ENCODE measurements at regions not wholly inside any gene's neighbourhood (a gene's known extent, or its start where the extent isn't known, plus 50 kb on each side); places are given as distances from the start of the nearest gene placed in this dataset.
"Not testable (repeated sequence)": the region's sequence is repeated elsewhere in the genome, so short reads cannot be mapped to it uniquely, and the experiment has no call there.

GRCh38 chr2:160820691-160821090 lies 327.1 kb upstream of the RBMS1 start:
- no peak for DNase-seq

- no peak for DNase-seq
Measured at GRCh38 chr2:160822006-160822405, 328.4 kb upstream of the RBMS1 start.

GRCh38 chr2:160825433-160825832 lies 331.8 kb upstream of the RBMS1 start:
- DNase-seq, result no peak

- no peak for DNase-seq
Measured at GRCh38 chr2:160826496-160826895, 332.9 kb upstream of the RBMS1 start.

GRCh38 chr2:160828076-160828475 lies 332.2 kb upstream of the TANK start:
- no peak for DNase-seq

- not testable (repeated sequence) for DNase-seq
Measured at GRCh38 chr2:160832381-160832780, 327.8 kb upstream of the TANK start.

GRCh38 chr2:160835166-160835565 lies 325.1 kb upstream of the TANK start:
- no peak for DNase-seq

GRCh38 chr2:160836755-160837154 lies 323.5 kb upstream of the TANK start:
- no peak for DNase-seq

GRCh38 chr2:160837416-160837815 lies 322.8 kb upstream of the TANK start:
- DNase-seq, result no peak

- DNase-seq, result no peak
Measured at GRCh38 chr2:160838147-160838546, 322.1 kb upstream of the TANK start.

- no peak for DNase-seq
Measured at GRCh38 chr2:160838691-160839090, 321.5 kb upstream of the TANK start.

- DNase-seq, result no peak
Measured at GRCh38 chr2:160842286-160842685, 317.9 kb upstream of the TANK start.

GRCh38 chr2:160859096-160859495 lies 301.1 kb upstream of the TANK start:
- DNase-seq, result no peak

- DNase-seq, result no peak
Measured at GRCh38 chr2:160862226-160862625, 298.0 kb upstream of the TANK start.

- DNase-seq, result no peak
Measured at GRCh38 chr2:160868891-160869290, 291.3 kb upstream of the TANK start.

GRCh38 chr2:160869411-160869810 lies 290.8 kb upstream of the TANK start:
- no peak for DNase-seq

- DNase-seq, result no peak
Measured at GRCh38 chr2:160870729-160871465, 289.3 kb upstream of the TANK start.

- DNase-seq, result no peak
Measured at GRCh38 chr2:160871953-160872352, 288.3 kb upstream of the TANK start.

GRCh38 chr2:160876029-160876428 lies 284.2 kb upstream of the TANK start:
- DNase-seq, result no peak

GRCh38 chr2:160876765-160877164 lies 283.5 kb upstream of the TANK start:
- DNase-seq, result no peak

- no peak for DNase-seq
Measured at GRCh38 chr2:160878618-160879017, 281.6 kb upstream of the TANK start.

- DNase-seq, result no peak
Measured at GRCh38 chr2:160882906-160883305, 277.3 kb upstream of the TANK start.

- DNase-seq, result no peak
Measured at GRCh38 chr2:160884056-160884455, 276.2 kb upstream of the TANK start.

GRCh38 chr2:160889439-160890170 lies 270.6 kb upstream of the TANK start:
- DNase-seq, result no peak
